Suppressor macrophage treated with lipopolysaccharide for 4 hours (primary cell): ENCODE measurements at regions not wholly inside any gene's neighbourhood (a gene's known extent, or its start where the extent isn't known, plus 50 kb on each side); places are given as distances from the start of the nearest gene placed in this dataset.
"Not testable (repeated sequence)": the region's sequence is repeated elsewhere in the genome, so short reads cannot be mapped to it uniquely, and the experiment has no call there.

Source experiments
- DNase-seq: peaks from one replicate; pipeline ENCODE4 v3.0.0-alpha.2; 2020

DNA sequence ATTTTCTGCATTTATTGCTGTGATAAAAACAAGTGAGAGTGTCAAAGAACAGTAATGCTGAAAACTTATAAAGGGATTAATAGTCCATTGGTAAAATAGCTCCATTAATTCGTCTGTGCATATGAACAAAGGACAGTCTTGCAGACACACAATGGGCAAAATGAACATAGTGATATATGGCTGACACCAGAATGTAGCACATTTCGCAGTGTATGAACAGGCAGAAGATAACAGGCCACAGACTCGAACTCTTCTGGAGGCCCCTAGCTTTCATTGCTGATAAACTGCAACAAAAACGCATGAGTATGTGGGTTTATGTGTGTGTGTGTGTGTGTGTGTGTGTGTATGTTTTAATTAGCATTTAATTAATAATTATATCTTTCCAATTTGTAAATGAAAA is 354.8 kb downstream of the TAF11L14 start:
- DNase-seq, result no peak

DNA sequence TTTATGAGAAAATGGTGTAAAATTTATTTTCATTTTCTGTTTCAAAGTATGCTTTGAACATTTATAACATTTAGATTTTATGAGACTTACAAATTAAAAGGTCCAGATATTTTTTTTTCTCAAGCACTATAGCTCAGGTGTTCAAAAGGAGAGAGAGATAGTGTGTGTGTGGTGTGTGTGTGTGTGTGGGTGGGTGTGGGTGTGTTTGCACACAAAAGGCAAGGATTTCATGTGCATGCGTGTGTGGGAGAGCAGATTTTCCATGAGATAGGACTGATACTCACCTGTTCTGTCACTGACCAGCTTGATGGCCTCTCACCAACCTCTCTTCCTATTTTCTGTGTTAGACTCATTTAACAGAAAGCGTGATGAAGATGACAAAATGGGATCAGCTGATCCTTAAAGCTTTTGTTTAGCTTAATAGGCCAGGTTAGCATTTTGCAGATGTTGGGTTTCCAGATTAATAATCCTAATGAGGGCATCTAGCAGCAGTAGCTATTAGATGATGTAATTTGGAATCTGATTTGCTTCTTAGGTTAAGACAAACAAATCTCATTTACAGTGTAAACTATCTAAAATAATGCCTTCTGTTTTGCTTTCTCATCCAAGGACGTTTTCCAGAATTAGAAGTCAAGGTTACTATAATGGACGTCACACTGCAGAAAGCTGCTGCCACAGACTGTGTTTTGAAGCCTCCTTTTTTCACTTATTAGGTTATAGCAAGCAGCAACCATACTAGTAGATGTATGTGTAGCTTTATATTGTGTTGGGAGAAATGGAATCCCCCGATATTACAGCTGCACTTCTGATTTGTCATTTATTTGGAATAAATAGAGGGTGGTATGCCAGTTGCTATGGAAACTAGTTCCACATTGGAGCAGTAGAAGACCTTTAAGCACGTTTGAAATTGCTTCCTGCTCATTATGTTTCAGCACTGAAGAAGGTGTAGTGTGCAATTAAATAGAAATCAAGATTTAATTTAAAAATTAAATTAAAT is 355.6 kb downstream of the TAF11L14 start:
- no peak for DNase-seq

DNA sequence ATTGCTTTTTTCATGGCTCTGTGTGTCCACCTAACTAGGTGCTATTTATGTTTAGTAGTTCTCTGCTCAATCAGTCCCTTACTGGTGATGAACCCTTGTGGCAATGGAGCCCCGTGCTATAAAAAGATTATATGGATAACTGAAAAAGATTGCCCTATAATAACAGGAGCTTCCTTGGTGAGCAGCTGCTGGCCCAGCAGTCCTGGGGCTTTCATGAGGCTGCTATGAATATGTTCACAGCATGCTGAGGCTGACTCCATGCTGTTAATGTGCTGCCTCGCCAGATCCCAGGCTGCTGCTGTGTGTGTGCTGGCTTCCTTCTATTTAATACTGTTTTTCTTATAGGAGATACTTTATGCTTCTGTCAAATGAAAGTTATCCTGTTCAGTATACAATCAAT is 357.5 kb downstream of the TAF11L14 start:
- no peak for DNase-seq

DNA sequence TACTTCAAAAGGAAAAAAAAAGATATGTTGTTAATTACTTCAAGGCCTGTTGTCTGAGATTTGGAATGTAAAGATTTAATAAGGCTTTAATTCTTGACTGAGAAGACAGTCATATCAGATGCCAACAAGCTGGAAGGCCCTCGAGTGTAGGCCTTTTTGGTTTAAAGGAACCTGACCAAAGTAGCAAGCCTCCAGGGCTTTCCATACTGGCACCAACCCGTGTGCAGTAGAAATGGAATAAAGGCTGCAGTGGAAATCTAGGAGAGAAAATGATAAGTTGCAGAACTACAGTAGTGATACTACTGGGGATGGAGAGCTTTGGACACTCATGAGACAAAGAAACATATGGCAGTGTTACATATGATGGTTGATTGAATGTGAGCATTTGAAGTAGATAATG is 358.0 kb downstream of the TAF11L14 start:
- DNase-seq, result no peak

DNA sequence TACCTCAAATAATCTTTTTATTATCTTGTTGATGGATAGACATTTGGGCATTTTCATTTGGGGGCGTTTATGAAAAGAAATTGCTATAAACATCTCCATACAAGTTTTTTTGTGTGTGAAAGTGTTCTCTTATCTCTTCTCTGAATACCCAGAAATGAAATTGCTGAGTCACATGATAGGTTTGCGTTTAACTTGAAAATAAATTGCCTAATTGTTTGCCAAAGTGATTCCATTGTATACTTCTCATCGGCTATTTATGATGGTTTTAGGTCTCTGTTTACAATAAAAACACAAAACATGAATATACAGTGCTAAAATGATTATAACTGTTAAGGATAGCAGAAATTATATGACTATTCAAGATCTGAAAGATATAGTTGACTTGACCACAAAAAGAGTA is 361.7 kb downstream of the TAF11L14 start:
- DNase-seq, result no peak

DNA sequence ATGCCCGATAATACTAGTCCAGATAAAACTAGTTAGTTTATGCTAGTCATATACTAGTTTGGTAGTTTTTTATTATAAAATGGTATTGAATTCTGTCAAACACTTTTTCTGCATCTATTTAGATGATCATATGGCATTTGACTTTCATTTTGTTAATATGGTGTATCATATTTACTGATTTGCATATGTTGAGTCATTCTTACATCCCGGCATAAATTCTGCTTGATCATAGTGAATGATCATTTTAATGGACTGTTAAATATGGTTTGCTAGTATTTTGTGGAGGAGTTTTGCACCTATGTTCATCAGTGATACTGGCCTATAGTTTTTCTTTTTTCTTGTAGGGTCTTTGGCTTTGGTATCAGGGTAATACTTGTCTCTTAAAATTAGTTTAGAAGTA is 365.6 kb downstream of the TAF11L14 start:
- peak; percentile 11 for DNase-seq

DNA sequence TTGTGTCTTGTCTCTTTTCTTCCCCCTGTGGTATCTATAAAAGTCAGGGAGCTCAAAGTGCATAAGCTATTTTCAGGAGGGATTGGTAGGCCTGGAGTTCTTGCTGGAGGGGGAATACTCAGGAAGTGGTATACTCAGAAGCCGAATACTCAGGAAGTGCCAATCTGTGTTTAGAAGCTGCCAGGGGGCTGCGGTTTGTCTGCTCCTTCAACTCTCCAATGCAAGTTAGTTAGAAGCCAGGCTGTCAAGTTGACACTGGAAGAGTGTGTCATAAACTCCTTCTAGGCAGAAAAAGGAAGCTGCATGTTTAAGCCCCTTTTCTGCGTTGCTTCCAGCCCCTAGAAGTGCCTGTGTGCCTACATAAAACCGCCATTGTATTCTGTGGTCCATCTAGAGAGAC is 366.5 kb downstream of the TAF11L14 start:
- no peak for DNase-seq

DNA sequence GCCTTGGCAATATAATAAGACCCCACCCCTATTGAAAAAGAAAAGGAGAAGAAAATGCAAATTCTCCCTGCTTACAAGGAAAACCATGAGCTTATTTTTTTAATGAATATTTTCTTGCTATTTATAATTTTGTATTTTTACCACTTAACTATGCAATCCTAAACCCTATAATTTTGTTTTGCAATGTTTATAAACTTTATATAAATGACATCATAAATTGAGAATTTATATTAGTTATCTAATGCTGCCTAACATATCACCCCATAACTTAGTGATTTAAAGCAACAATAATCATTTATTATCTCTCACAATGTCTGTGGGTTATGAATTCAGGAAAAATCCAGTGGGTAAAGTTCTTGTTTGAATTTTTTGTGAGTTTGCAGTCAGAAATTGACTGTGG is 369.1 kb downstream of the TAF11L14 start:
- no peak for DNase-seq

DNA sequence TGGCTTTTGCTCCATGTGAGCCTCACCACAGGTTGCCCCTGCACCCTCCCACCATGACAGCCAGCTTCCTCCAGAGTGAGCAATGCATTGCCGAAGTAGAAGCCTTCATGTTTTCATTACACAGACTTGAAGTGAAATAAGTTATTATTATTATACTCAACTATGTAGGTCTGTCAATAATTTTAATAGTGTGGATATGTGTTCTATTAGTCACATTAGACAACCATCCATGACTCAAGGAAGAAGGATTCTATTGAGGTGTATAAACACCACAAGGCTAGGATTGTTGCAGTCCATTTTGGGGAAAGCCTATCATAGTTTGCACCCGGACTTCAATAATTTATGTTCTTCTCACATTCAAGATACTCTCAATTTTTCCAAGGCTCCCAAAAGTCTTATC is 369.5 kb downstream of the TAF11L14 start:
- no peak for DNase-seq

DNA sequence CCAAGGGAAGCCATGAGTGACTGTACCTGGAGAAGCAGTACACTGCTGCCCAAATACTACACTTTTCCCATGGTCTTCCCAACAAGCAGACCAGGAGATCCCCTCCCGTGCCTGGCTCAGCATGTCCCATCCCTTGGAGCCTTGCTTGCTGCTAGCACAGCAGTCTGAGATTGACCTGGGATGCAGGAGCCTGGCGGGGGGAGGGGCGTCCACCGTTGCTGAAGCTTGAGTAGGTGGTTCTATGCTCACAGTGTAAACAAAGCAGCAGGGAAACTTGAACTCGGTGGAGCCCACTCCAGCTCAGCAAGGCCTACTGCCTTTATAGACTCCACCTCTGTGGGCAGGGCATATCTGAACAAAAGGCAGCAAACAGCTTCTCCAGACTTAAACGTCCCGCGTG is 372.0 kb downstream of the TAF11L14 start:
- not testable (repeated sequence) for DNase-seq

DNA sequence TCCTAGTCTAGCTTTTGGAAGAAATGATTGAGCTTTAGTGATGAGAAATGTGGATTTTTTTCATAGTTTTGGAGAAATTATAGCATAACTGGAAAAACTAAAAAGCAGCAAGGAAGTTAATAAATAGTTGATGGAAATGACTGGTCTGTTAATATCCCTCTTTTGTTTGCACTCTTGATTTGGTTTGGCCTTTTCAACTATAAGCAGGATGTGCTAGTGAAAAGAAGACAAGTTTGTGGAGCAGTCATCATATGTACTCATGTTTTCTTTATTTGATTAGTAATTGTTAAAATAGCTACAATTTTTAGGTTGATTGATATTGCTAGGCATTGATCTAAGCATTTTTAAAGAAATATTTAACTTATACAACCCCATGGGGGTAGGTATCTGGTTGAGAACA is 374.7 kb downstream of the TAF11L14 start:
- no peak for DNase-seq

DNA sequence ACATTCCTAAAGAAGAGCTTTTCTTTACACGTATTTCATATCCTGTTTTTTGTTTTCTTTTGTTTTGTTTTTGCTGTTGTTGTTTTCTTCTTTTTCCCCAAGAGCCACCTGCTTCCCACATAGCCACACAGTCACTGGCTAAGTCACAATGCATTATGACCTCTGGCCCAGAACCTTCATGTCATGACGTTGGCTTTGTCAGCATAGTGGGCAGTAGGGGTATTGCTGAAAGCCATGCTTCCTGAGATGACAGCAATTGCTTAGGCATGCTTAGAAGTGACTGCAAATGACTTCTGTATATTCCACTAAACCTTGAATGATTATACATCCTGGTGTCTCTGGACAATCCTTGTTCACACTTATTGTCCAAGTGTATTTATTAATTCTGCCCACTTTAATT is 375.8 kb downstream of the TAF11L14 start:
- DNase-seq, result peak; percentile 2

DNA sequence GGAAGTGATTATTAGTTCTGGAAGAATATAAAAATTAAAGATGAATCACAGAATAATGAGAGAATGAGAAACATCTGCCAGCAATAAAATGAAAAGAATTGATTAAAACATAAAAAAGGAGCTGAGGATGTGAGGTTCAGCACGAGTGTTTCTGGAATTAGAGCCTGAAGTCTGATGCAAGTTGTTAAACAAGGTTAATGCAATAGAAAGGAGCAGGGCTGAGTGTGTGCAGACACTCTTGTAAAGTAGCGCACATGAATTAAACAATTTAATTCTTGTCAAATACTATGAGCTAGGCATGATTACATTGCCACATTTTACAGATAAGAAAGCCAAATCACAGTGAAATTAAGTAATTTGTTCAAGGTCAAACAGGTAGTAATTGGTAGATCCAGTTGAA is 384.2 kb downstream of the TAF11L14 start:
- DNase-seq, result no peak

DNA sequence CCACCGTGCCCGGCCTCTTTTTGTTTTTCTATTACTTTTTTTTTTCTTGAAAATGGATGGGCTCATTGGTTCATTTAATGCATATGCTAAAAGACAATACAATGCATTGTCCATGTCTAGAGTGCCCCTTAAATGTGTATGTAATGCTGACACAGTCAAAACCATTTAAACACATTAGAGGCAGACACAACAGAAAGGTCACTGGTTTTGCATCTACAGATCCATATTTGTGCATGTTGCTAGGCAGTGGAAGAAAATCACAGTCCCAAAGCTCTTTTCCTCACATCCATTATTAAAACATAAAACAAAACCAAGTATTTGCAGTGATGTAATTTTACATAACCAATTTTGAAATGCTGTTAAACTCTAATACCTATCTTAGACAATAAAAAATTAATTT is 389.0 kb downstream of the TAF11L14 start:
- DNase-seq, result no peak

DNA sequence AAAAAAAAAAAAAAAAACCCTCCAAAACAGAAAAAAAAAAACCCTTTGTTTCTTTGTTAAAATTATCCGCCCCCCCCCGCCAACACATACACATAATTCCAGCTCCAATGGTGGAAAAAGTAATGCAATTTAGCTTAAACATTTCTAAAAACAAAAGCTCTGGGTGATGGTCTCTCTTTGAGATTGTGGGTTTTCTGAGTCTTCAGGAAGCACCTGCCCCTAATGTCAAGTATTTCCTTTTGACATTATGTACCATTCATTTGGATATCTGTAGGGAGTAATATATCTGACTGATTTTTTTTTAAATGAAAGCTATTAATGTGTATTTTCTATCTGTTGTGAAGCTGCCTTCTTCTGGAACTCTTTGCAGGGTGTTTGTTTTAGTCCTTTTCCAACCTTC is 389.7 kb downstream of the TAF11L14 start:
- no peak for DNase-seq

DNA sequence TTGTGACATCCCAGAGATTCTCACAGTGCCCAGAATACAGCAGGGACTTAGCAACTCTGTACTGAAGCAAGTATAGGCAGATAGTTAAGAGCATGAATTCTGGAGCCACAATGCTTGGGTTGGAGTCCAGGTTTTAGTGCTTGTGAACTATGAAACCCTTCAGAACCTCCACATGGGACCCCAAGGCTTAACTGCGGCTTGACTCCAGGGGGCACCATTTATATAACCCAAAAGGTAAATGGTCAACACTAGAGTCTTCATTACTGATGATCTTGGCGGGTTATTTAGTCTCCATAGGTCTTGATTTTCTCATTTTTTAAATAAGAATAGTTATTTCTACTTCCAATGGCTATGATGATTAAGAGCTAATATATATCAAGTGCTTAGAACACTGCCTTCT is 390.3 kb downstream of the TAF11L14 start:
- DNase-seq, result no peak

DNA sequence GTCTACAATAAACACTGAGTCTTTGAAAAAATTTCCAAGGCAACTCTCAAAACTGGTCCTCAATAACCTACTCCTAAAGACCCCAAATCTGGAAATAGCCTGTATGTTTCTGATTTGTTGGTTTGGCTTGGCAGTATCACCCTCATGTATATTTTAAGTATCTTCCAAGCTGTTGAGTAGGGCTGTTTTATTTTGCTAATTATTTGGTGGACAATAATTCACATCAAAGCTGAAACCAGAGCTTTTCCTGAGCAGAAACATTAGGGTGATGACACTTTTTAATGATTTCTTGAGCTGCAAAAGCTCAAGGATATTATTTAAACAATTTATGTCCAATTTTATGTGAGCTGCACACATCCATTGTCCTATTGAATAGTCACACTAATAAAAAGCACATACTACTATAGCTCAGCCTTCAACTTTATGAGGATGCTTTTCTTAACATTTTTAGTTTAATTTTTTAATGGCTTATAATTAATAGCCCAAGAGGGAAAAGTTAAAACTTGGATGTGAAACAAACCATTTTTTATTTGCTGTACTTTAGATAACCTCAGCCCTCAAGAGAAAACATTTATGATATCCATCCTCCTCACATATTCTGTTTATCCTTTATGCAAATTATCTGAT is 393.1 kb downstream of the TAF11L14 start:
- no peak for DNase-seq

DNA sequence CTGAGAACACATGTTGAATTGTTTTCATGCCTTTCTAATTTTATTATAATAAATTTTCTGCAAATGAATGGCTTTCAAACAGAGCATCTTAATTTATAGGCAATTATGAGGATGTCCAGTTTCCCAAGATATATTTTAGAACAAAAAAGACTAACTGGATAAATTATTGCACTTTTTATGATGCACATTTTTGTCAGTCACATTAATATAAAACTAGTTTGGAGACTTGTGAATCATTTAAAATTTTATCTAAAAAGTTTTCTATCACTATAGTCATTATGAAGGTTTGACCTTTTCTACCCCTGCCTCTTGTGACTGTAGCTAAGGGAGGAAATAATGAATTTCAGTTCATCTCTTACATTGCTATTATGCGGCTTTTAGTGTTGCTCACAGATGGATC is 393.8 kb downstream of the TAF11L14 start:
- no peak for DNase-seq

DNA sequence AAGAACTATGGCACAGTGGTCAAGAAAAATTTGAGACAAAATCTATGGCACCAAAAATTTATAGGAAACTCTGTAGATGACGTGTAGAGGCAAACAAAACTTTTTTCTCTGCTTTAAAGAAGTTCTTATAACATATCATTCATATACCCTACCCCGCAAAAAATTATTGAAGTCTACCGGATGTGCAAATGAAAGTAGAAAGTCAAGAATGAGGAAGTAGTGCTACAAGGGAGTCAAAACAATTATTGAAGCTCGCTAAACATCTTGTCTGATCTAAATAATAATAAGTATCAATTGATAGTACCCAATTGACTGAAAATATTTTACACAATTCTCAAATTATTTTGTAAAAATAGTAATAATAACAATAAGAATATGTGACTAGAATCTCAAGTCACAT is 398.5 kb downstream of the TAF11L14 start:
- DNase-seq, result no peak

DNA sequence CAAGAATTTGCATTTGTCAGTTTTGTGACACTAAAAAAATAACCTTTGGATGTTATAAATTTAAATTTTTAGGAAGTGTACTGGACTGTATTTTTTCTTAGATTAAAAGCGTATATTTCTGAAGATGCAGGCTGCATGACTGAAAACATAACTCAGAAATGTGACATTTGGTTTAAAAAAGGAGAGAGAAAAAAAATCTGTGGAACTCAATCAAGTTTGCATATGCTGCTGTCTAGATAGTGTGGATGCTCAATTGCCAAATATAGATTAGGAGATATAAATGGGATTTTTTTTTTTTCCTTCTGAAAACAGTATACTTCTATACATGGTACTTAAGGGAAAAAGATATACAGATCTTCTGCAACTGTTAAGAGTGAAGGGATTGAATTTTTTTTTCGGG is 402.3 kb downstream of the TAF11L14 start:
- no peak for DNase-seq

DNA sequence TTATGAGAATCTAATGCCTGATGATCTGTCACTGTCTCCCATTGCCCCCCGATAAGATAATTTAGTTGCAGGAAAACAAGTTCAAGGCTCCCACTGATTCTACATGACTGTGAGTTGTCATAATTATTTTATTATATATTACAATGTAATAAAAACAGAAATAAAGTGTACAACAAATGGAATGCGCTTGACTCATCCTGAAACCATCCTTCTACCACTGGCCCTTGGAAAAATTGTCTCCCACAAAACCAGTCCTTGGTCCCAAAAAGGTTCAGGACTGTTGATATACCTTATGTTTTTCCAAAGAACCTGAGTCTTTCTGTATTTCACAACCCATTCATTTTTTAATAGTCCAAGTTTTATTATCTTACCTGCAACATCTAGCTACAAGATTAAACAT is 403.5 kb downstream of the TAF11L14 start:
- DNase-seq, result no peak

DNA sequence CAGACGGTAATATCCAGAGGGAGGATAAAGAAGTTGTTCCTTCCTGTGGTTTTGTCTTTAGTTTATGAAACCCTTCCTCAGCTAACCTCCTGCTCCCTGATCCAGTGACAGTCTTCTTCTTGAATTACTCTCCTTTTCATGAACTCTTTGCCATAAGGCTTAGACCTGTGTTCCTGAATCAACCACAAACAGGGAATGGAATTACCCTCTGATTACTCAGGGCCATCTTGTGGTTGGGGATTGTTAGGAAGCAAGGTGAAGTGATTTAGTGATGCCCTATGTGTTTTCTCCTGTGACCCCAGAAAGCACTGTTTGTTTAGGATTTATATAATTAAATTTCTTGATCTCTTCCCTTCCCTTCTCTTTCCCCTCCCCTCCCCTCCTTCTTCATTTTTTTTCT is 409.1 kb downstream of the TAF11L14 start:
- DNase-seq, result no peak

DNA sequence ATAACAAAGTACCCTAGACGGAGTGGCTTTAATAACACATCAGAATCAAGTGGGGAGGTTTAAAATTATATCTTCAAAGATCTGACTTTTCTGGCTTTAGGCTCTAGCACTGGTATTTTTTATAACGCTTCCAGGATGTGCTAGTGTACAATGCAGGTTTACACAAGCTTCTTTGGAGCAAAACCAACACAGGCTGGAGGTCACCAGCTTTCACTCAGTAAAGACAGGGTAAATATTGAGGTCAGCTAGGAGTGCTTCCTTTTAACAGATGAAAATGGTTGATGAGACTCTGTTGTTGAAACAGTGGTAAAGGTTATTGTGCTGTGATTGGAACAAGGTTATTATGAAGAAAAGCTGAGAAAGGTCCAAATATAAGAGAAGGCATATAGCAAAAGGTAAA is 414.2 kb downstream of the TAF11L14 start:
- no peak for DNase-seq

DNA sequence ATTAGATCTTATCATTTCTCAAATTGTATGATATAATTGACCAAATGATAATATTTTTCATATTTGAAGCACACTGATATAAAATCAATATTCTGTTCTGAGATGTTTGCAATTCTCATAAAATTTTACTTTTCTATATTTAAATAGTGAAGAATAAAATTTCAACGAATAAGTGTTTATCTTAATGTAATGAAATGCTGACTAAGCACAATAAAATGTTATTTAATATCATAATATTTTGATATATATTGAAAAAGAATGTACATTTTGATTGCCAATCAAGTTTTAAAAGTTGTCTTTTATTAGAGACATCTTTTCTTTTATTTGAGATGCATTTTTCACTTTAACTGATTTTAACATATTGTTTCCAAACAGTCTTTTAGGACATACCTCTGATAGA is 416.1 kb downstream of the TAF11L14 start:
- DNase-seq, result no peak

DNA sequence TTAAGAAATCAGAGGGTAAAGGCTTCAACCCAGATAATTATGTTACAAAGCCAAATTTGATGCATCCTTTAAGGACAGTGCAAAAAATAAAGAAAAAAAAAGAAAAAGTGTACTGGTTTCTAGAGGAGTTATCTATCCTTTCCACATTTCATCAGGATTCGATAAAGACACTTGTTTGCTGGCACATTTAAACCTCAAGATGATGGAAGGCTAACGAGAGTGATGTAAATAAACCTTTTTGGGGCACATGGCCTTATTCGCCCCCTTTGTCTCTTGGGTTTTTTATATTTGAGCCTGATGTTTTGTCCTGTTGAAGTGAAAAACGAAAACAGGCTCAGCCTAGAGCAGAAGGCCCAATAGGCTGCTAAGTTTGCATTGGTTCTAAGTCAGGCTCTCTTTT is 416.5 kb downstream of the TAF11L14 start:
- DNase-seq, result no peak
